ENCODE measurements at regions not wholly inside any gene's neighbourhood (a gene's known extent, or its start where the extent isn't known, plus 50 kb on each side); places are given as distances from the start of the nearest gene placed in this dataset.

GRCh38 chr2:120595739-120596138, 139.9 kb upstream of the GLI2 start:
- no peak for DNase-seq (ENCODE audit: low read depth, low spot score)
- H3K27me3 Mint-ChIP-seq (ENCODE audit: low read depth): peaks cover 23% of the 10 kb centered on the region
- H3K4me3 Mint-ChIP-seq: no peak overlapping the region
- TF ChIP-seq CTCF (conservative IDR thresholded peaks at IDR 0.05): no peak
- H3K9me3 Mint-ChIP-seq: no peaks in the 10 kb centered on the region
- H3K27ac Mint-ChIP-seq (ENCODE audit: unreplicated experiment): peak overlapping the region; percentile 87
- H3K4me1 Mint-ChIP-seq: peaks cover 38% of the 10 kb centered on the region
- no peaks in the 10 kb centered on the region for H3K36me3 Mint-ChIP-seq (ENCODE audit: low read depth)

DNA sequence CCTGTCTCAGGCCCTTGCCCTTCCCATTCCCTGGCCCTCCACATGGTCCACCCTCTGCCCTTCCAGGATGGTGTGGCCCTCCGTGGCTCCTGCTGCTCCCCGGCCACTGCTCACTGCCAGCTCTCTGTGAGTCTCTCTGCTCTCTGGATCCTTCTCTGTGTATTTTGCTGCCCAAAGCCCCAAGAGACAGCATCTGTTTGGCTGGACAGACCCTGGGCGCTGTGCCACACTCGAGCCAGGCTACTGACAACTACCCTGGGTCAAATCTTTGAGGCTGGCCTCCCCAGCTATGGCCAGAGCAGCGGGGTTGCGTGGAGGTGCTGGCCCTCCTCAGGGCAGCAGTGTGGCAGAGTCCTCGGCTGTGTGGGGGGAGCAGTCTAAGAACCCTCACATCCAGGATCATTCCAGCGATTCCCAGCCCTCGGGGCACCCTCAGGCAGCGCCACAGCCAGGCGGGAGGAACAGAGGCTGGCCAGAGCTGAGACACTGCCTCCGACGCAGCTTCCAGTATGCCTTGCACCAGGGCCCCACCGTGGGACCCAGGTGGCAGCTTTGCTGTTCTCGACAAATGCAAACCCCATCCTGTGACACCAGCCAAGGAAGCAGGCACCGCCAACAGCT, 139.4 kb upstream of the GLI2 start:
- H3K27me3 Mint-ChIP-seq (ENCODE audit: low read depth): peaks cover 22% of the 10 kb centered on the region
- TF ChIP-seq CTCF (conservative IDR thresholded peaks at IDR 0.05): no peak
- H3K4me1 Mint-ChIP-seq: peaks cover 38% of the 10 kb centered on the region
- H3K27ac Mint-ChIP-seq (ENCODE audit: unreplicated experiment): peak overlapping the region; percentile 73
- peak overlapping the region; percentile 42 for H3K4me3 Mint-ChIP-seq
- no peak for DNase-seq (ENCODE audit: low read depth, low spot score)
- H3K36me3 Mint-ChIP-seq (ENCODE audit: low read depth): no peaks in the 10 kb centered on the region
- H3K9me3 Mint-ChIP-seq: no peaks in the 10 kb centered on the region

DNA sequence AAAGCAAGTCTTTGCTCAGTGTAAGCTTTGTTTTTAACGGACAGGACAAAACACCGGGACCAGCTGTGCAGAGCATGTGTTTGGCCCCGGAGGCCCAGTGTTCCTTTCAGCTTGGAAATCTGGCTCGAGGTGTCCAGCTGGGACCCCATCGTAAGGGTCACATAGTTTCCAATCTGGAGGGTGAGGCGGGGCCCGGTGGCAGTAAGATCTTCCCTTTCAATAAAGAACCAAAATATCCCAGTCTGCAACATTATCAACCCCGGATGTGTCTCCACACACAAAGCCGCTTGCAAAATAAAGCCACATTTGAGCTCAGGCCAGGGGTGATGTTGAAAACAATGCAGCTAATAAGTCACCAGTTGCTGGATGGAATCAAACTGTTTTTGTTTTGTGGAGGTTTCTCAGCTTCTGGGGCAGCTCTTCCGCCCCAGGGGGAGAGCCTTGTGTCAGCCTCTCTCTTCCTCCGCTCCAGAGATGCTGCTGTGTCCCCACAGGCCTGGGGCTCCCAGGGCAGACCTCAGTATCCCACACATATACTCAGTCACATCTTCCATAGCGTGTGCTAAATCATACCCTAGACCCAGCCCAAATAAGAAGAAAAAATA, 138.6 kb upstream of the GLI2 start:
- Mint-ChIP-seq H3K27me3 (ENCODE audit: low read depth) (peaks cover 16% of the 10 kb centered on the region), H3K36me3 (ENCODE audit: low read depth) (no peaks in the 10 kb centered on the region), H3K4me3 (peak overlapping the region; percentile 42), H3K27ac (ENCODE audit: unreplicated experiment) (peak overlapping the region; percentile 73), H3K4me1 (peaks cover 33% of the 10 kb centered on the region), H3K9me3 (no peaks in the 10 kb centered on the region)
- TF ChIP-seq CTCF (conservative IDR thresholded peaks at IDR 0.05): no peak
- DNase-seq (ENCODE audit: low read depth, low spot score): no peak

DNA sequence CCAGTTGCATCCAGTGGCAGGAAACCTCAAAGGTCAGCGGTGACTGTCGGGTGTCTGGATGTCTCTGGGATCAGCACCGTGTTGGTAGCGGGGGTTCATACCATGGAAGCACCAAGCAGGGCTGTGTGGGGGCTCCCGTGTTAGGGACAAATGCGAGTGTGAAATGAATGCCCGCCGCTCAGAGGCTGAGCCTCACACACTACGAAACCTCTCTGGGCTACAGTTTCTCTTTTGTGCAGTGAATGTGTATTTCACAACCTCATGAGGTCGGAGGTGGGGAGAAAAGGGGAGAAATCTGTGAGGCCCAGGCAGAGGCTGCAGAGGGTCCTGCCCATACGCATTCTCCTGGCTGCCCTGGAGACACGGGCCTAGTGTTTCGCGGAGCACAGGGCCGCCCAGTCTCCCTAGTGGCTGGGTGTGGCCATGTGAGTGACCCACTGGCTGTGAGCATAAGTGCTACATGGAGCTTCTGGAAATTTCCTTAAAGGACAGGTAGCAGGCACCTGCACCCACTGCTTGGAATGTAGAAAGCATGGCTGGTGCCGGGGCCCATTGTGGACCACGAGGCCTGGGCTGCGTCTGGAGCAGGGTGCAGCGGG, 138.0 kb upstream of the GLI2 start:
- Mint-ChIP-seq H3K27me3 (ENCODE audit: low read depth) (peaks cover 16% of the 10 kb centered on the region), H3K4me3 (peak overlapping the region; percentile 12), H3K36me3 (ENCODE audit: low read depth) (no peaks in the 10 kb centered on the region), H3K4me1 (peaks cover 33% of the 10 kb centered on the region), H3K9me3 (no peaks in the 10 kb centered on the region), H3K27ac (ENCODE audit: unreplicated experiment) (peak overlapping the region; percentile 81)
- no peak for TF ChIP-seq CTCF (conservative IDR thresholded peaks at IDR 0.05)
- no peak for DNase-seq (ENCODE audit: low read depth, low spot score)

GRCh38 chr2:120598416-120598815, 137.3 kb upstream of the GLI2 start:
- TF ChIP-seq CTCF (conservative IDR thresholded peaks at IDR 0.05): no peak
- Mint-ChIP-seq H3K27ac (ENCODE audit: unreplicated experiment) (no peak overlapping the region), H3K4me3 (no peak overlapping the region), H3K9me3 (no peaks in the 10 kb centered on the region), H3K27me3 (ENCODE audit: low read depth) (peaks cover 12% of the 10 kb centered on the region), H3K4me1 (peaks cover 29% of the 10 kb centered on the region), H3K36me3 (ENCODE audit: low read depth) (no peaks in the 10 kb centered on the region)
- no peak for DNase-seq (ENCODE audit: low read depth, low spot score)

Data from neural crest cell (in vitro differentiated cells).